Panc1 (cell line): ENCODE measurements at regions not wholly inside any gene's neighbourhood (a gene's known extent, or its start where the extent isn't known, plus 50 kb on each side); places are given as distances from the start of the nearest gene placed in this dataset.

Experiments used
- ATAC-seq: fragments of 200-7000 bp; cut with Tn5 transposase; 2 replicates; pipeline ENCODE4 v1.9.1; 2020; ENCODE audit warnings: mild to moderate bottlenecking, moderate library complexity
- BruUV-seq: library from RNA; stranded (reverse); fragments of 400-500 nt; replicated peaks from 2 replicates; lab custom pipeline; 2021; lab: Mats Ljungman, UMichigan
- CTCF ChIA-PET: fragments of 300-600 bp; sonication (Branson Sonifier 250); formaldehyde crosslinking; loops from one replicate; lab custom pipeline; 2022; ENCODE audit warnings: antibody characterized with exemption; lab: Charles Lee
- POLR2A ChIA-PET: fragments of 300-600 bp; sonication (Branson Sonifier 250); formaldehyde crosslinking; loops from one replicate; lab custom pipeline; 2022; ENCODE audit warnings: antibody characterized with exemption; lab: Charles Lee
- DNase-seq: peaks from one replicate; pipeline ENCODE4 v3.0.0-alpha.2; 2010; ENCODE audit warnings: low read depth, low spot score
- H3K27ac ChIP-seq: 2 replicates; pipeline ENCODE4 v1.5.1; 2011; ENCODE audit warnings: mild to moderate bottlenecking, low read length, inconsistent platforms
- H3K27me3 ChIP-seq: fragments of 200-500 bp; sonication (Bioruptor generic); 2 replicates; pipeline ENCODE4 v1.6.0; 2014; ENCODE audit warnings: low read length, inconsistent platforms; ENCODE audit not compliant: control insufficient read depth, insufficient read depth
- H3K36me3 ChIP-seq: fragments of 200-500 bp; sonication (Bioruptor generic); 2 replicates; pipeline ENCODE4 v1.5.1; 2014; ENCODE audit warnings: inconsistent platforms, mild to moderate bottlenecking, low read length, moderate library complexity; ENCODE audit not compliant: control insufficient read depth, insufficient read depth
- H3K4me1 ChIP-seq: 2 replicates; pipeline ENCODE4 v1.5.1; 2011; ENCODE audit warnings: inconsistent platforms, mild to moderate bottlenecking, low read length, moderate library complexity; ENCODE audit not compliant: control insufficient read depth, insufficient read depth
- H3K4me3 ChIP-seq, 2 experiments: 2 replicates each; pipeline ENCODE4 v1.5.1; 2011 to 2012; ENCODE audit warnings: low read depth in 2 of 2, low read length in 2 of 2, mild to moderate bottlenecking in 2 of 2, inconsistent platforms in 1 of 2, moderate library complexity in 1 of 2
- H3K9me3 ChIP-seq: fragments of 200-500 bp; sonication (Bioruptor generic); 2 replicates; pipeline ENCODE4 v1.5.1; 2014; ENCODE audit warnings: low read depth, mild to moderate bottlenecking, inconsistent platforms, low read length, moderate library complexity; ENCODE audit not compliant: control insufficient read depth, insufficient read depth
- POLR2AphosphoS5 ChIP-seq: IDR thresholded peaks from 2 replicates; pipeline ENCODE4 v1.6.1; 2012; ENCODE audit warnings: mild to moderate bottlenecking, low read depth, low read length, moderate library complexity
- SIN3A ChIP-seq: IDR thresholded peaks from 2 replicates; pipeline ENCODE4 v1.6.1; 2012; ENCODE audit warnings: low read depth, mild to moderate bottlenecking, low read length, moderate library complexity, borderline replicate concordance; ENCODE audit not compliant: insufficient read depth
- TCF7L2 ChIP-seq: IDR thresholded peaks from 2 replicates; pipeline ENCODE4 v1.6.1; 2011; ENCODE audit warnings: mild to moderate bottlenecking, low read depth, low read length, inconsistent platforms
- in situ Hi-C: cut with HindIII; loops from 2 replicates; pipeline ENCODE4 v1.10.0; 2016; ENCODE audit warnings: low sequenced_read_pairs, low pct_unique_long_range_greater_than_20kb
- intact Hi-C: fragments of 100-400 bp; cut with micrococcal nuclease; formaldehyde crosslinking; loops from one replicate; pipeline ENCODE4 v1.10.0; 2022; ENCODE audit not compliant: unreplicated experiment
- TF ChIP-seq, protein P1 (sequence below): fragments of 450-650 bp; IDR thresholded peaks from 2 replicates; pipeline ENCODE4 v1.5.1; 2017; ENCODE audit warnings: mild to moderate bottlenecking
- TF ChIP-seq, protein P2 (sequence below), 2 experiments: IDR thresholded peaks; 2 replicates each; pipeline ENCODE4 v1.6.1; 2011 to 2012; ENCODE audit warnings: low read depth in 2 of 2, control low read depth in 1 of 2, low read length in 1 of 2, mild to moderate bottlenecking in 1 of 2, moderate library complexity in 1 of 2; ENCODE audit not compliant: insufficient read depth in 1 of 2

DNA sequence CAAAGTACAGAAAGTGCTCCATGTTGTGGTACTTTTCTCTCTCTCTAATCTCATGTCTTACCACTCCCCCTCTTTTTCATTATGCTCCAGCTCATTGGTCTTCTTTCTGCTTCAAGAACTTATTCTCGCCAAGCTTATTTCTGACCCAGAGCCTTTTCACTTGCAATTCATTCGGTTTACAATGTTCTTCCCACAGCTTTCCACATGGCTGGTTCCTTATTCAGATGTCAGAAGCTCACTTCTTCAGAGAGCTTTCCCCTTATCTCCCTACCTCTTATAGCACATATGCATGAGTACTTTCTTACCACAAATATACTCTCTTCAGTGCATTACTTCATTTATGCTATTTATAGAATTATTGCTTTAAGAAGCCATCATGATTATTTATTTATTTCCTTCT is 338.8 kb upstream of the ATP10B start:
- in situ Hi-C loops: no loop called here
- BruUV-seq: no TSS peak
- Histone ChIP-seq H3K9me3 (no peaks in the 10 kb centered on the region), H3K27me3 (no peaks in the 10 kb centered on the region), H3K4me3 (no peak overlapping the region), H3K27ac (no peak overlapping the region), H3K4me1 (no peaks in the 10 kb centered on the region), H3K36me3 (no peaks in the 10 kb centered on the region)
- ChIA-PET CTCF (interaction anchor here (0.6 kb wide), 1 partner anchor 21 kb away, joined by 4 read pairs; no protein-coding TSS in a partner anchor), POLR2A (no interaction called here)
- DNase-seq: no peak
- TF ChIP-seq, protein P1, sequence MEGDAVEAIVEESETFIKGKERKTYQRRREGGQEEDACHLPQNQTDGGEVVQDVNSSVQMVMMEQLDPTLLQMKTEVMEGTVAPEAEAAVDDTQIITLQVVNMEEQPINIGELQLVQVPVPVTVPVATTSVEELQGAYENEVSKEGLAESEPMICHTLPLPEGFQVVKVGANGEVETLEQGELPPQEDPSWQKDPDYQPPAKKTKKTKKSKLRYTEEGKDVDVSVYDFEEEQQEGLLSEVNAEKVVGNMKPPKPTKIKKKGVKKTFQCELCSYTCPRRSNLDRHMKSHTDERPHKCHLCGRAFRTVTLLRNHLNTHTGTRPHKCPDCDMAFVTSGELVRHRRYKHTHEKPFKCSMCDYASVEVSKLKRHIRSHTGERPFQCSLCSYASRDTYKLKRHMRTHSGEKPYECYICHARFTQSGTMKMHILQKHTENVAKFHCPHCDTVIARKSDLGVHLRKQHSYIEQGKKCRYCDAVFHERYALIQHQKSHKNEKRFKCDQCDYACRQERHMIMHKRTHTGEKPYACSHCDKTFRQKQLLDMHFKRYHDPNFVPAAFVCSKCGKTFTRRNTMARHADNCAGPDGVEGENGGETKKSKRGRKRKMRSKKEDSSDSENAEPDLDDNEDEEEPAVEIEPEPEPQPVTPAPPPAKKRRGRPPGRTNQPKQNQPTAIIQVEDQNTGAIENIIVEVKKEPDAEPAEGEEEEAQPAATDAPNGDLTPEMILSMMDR: no peak
- intact Hi-C loops: no loop called here
- no peak for ATAC-seq

DNA sequence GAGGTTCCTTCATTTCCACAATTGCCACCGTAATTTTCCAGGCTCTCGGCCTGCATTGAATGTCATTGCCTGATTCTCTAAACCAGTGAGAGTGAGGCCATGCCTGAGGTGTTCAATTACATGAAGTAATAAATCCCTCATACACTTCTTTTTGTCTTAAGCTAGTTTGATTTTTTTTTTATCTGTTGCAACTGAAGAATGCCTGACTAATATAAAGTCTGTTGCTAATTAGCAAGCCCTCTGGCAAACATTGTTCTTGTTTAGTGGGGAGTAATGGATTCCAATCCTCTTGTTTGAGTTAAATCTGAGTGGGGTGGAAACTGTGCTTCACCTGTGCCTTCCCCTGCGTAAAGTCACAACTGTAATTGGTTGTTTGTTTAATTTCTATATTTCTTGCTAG is 338.1 kb upstream of the ATP10B start:
- no TSS peak for BruUV-seq
- DNase-seq (no peak), ATAC-seq (no peak)
- TF ChIP-seq POLR2AphosphoS5: no peak
- TF ChIP-seq TCF7L2: no peak
- no peak for TF ChIP-seq SIN3A
- TF ChIP-seq, protein P2, sequence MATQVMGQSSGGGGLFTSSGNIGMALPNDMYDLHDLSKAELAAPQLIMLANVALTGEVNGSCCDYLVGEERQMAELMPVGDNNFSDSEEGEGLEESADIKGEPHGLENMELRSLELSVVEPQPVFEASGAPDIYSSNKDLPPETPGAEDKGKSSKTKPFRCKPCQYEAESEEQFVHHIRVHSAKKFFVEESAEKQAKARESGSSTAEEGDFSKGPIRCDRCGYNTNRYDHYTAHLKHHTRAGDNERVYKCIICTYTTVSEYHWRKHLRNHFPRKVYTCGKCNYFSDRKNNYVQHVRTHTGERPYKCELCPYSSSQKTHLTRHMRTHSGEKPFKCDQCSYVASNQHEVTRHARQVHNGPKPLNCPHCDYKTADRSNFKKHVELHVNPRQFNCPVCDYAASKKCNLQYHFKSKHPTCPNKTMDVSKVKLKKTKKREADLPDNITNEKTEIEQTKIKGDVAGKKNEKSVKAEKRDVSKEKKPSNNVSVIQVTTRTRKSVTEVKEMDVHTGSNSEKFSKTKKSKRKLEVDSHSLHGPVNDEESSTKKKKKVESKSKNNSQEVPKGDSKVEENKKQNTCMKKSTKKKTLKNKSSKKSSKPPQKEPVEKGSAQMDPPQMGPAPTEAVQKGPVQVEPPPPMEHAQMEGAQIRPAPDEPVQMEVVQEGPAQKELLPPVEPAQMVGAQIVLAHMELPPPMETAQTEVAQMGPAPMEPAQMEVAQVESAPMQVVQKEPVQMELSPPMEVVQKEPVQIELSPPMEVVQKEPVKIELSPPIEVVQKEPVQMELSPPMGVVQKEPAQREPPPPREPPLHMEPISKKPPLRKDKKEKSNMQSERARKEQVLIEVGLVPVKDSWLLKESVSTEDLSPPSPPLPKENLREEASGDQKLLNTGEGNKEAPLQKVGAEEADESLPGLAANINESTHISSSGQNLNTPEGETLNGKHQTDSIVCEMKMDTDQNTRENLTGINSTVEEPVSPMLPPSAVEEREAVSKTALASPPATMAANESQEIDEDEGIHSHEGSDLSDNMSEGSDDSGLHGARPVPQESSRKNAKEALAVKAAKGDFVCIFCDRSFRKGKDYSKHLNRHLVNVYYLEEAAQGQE (IDR thresholded peaks at IDR 0.05; ENCODE audit: insufficient read depth in 1 of 2, low read depth in 2 of 2, low read length in 1 of 2): no peak
- TF ChIP-seq, protein P1: no peak
- H3K27ac ChIP-seq: no peak overlapping the region
- POLR2A ChIA-PET: no interaction called here
- CTCF ChIA-PET: no interaction called here
- in situ Hi-C loops: no loop called here
- H3K27me3 ChIP-seq: no peaks in the 10 kb centered on the region
- no peaks in the 10 kb centered on the region for H3K36me3 ChIP-seq
- intact Hi-C loops: no loop called here
- no peaks in the 10 kb centered on the region for H3K4me1 ChIP-seq
- H3K9me3 ChIP-seq: no peaks in the 10 kb centered on the region
- H3K4me3 ChIP-seq: no peak overlapping the region

DNA sequence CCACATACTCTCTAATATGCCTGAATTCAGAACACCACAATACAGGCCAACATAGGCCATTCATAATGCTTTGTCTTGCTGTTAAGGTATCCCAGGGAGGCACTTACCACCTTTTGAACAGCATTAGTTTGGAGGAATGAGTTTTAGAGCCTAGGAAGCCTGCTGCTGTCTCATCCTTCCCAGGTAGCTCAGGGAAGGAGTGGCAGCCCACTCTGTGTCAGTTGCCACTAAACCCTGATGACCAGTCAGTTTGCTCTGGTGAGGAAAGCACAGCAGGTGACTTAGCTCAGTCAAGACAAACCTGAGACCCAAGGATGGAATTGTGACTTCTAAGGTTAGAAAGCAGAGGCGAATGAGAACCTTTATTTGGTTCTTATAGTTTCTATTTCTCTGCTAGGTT is 337.4 kb upstream of the ATP10B start:
- no TSS peak for BruUV-seq
- Histone ChIP-seq H3K4me3 (no peak overlapping the region), H3K9me3 (no peaks in the 10 kb centered on the region), H3K4me1 (no peaks in the 10 kb centered on the region), H3K27ac (no peak overlapping the region), H3K36me3 (no peaks in the 10 kb centered on the region), H3K27me3 (no peaks in the 10 kb centered on the region)
- intact Hi-C loops (no loop called here), in situ Hi-C loops (no loop called here)
- TF ChIP-seq SIN3A (no peak), TCF7L2 (no peak), POLR2AphosphoS5 (no peak)
- TF ChIP-seq, protein P2 (IDR thresholded peaks at IDR 0.05; ENCODE audit: insufficient read depth in 1 of 2, low read depth in 2 of 2, low read length in 1 of 2): no peak
- TF ChIP-seq, protein P1: no peak
- CTCF ChIA-PET: no interaction called here
- no peak for DNase-seq
- ATAC-seq: no peak
- POLR2A ChIA-PET: no interaction called here
